DMS53 treated with DMSO at 0.1 percent for 48 hours (cell line): ENCODE measurements at regions not wholly inside any gene's neighbourhood (a gene's known extent, or its start where the extent isn't known, plus 50 kb on each side); places are given as distances from the start of the nearest gene placed in this dataset.
A peak's percentile ranks its signal among the peaks of the same experiment; 100 is the strongest.
"Not testable (repeated sequence)": the region's sequence is repeated elsewhere in the genome, so short reads cannot be mapped to it uniquely, and the experiment has no call there.

Experiments
- DNase-seq: peaks from one replicate; lab custom pipeline; 2025; ENCODE audit not compliant: unreplicated experiment; lab: John Stamatoyannopoulos, UW

DNA sequence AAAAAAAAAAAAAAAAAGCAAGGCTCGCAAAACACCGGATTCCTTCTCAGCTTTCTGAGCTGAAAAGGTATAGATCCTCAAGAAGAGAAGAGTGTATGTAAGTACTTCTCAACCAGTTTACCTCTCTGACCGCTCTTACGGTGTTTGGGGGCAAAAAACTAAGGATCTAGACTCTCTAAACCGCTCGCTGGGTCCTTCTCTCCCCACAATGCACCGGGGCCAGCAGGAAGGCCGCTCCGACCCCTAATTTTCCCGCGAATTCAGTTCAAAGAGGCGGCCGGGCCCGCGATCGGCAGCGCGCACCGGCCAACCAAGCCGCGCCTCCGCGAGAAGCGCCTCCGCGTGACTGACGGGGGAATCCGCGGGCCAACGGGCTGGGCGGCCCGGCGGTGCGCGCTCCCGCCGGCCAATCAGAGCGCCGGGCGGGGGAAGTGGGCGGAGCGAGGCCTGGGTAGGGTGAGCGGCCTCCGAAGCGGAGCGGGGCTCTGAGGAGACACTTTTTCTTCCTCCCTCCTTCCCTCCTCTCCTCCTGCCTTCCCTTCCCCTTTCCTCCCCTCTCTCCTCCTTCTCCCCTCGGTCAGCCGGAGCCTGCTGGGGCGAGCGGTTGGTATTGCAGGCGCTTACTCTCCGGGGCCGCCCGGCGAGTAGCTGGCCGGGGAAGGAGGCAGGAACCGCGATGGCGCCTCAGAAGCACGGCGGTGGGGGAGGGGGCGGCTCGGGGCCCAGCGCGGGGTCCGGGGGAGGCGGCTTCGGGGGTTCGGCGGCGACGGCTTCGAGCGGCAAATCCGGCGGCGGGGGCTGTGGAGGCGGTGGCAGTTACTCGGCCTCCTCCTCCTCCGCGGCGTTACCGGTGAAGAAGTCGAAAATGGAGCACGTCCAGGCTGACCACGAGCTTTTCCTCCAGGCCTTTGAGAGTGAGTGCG, 93.0 kb downstream of the CRLF3 start:
- peak; percentile 50 for DNase-seq

GRCh38 chr17:30730837-30731209, 93.7 kb downstream of the CRLF3 start:
- DNase-seq = not testable (repeated sequence)

GRCh38 chr17:30730171-30730836, 94.2 kb downstream of the CRLF3 start:
- not testable (repeated sequence) for DNase-seq

- DNase-seq = not testable (repeated sequence)
These were observed 94.9 kb downstream of the CRLF3 start for GRCh38 chr17:30729471-30730170.

DNA sequence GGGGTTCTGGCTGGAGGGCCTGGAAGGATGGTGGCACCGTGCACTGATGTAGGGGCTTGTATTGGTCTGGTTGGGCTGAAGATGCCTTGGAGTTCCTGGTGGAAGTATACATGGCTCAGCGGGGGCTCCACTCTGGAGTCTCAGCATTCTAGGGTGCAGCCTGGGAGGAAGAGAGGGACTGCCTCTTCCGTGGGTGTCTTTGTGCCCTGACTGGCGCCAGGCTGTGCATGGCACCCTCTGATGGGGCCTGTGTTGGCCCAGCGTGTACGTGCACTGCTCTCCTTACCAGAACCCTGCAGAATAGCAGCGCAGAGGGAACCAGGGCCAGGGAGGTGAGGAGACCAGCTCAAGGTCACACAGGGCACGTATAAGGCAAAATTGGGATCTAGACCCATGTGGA, 97.0 kb downstream of the CRLF3 start:
- not testable (repeated sequence) for DNase-seq

DNA sequence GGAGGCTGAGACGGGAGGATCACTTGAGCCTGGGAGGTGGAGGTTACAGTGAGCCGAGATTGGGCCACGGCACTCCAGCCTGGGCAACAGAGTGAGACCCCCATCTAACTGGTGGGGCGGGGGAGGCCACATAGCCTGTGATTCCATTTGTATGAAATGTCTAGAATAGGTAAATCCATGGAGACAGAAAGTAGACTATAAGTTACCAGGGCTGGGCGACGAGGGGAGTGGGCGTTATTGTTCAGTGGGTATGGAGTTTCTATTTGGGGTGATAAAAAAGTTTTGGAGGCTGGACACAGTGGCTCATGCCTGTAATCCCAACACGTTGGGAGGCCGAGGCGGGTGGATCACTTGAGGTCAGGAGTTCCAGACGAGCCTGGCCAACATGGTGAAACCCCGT, 97.8 kb downstream of the CRLF3 start:
- DNase-seq = not testable (repeated sequence)

- DNase-seq = not testable (repeated sequence)
These were observed 98.2 kb downstream of the CRLF3 start for GRCh38 chr17:30726310-30726709.

DNA sequence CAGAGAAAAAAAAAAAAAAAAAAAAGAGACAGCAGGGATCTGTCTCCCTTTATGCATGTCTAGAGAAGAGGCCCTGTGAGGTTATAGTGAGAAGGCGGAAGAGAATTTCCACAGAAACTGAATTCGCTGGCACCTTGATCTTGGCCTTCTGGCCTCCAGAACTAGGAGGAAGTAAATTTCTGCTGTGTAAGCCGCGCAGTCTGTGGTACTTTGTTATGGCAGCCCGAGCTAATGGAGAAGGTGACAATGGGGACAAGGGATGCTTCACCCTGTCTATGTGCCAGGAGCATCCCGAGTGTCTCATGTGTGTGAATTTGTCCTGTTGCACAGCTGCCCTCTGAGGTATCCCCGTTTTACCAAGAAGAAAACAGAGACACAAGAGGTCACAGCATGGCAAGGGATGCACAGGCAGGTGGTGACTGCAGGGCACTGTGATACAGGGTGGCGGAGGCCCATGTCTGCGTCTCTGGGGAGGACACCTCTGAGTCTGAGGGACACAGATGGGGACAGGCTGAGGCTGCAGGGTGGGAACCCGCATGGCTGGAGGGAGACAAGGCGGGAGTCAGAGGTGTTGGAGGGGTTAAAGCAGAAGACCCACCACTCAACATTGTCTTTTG, 100.3 kb downstream of the CRLF3 start:
- DNase-seq = not testable (repeated sequence)

DNA sequence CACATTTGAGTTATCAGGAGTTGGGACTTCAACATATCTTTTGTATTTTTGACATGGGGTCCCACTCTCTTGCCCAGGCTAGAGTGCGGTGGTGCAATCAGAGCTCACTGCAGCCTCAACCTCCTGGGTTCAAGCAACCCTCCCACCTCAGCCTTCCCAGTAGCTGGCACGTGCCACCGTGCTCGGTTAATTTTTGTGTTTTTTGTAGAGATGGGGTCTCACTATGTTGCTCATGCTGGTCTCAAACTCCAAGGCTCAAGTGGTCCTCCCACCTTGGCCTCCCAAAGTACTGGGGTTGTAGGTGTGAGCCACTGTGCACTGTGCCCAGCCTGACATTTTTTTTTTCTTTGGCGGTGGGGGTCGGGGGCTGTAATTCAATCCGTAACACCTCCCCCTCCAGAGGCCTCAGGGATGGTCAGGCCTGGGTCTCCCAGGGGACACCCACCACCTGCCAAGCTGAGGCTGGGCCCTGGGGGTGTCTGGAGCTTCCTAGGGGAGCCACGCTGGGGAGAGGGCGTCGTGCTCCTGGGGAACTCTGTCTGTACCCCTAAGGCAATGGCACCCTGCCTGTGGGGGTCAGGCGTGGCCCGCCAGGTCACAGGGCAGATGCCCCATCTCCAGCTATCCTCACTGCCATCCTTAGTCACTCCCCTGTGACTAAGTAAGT, 102.2 kb downstream of the CRLF3 start:
- DNase-seq = not testable (repeated sequence)

- not testable (repeated sequence) for DNase-seq
These were observed 103.5 kb downstream of the CRLF3 start for GRCh38 chr17:30720971-30721370.

- no peak for DNase-seq
These were observed 104.5 kb downstream of the CRLF3 start for GRCh38 chr17:30720013-30720471.

DNA sequence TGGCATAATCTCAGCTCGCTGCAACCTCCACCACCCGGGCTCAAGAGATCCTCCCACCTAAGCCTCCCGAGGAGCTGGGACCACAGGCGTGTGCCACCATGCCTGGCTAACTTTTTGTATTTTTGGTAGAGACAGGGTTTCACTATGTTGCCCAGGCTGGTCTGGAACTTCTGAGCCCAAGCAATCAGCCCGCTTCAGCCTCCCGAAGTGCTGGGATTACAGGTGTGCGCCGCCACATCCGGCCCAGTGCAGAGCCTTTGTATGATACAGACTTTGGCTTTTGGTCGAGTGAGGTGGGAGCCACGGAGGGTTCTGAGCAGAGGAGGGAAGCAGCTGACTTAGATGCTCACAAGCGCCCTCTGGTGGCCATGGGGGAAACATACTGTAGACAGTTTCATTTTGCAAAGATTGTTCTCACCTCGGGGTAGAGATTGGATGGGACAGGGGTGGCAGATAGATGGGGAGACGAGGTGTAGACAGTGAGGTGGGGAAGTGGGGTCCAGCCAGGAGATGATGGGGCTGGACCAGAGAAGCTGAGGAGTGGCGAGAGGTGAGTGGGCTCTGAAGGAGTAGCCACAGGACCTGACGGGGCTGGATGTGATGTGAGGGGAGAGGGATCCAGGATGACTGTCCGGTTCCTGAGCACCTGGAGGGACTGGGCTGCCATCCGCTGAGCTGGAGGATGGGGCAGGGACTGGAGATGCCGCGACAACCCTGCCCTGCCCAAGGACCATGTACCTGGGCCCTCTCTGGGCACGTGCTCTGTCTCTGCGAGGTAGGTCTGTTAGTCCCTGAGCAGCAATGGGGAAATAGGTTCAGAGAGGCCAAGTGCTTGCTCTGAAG, 105.1 kb downstream of the CRLF3 start:
- peak; percentile 4 for DNase-seq

GRCh38 chr17:30718691-30719090, 105.8 kb downstream of the CRLF3 start:
- DNase-seq = not testable (repeated sequence)

DNA sequence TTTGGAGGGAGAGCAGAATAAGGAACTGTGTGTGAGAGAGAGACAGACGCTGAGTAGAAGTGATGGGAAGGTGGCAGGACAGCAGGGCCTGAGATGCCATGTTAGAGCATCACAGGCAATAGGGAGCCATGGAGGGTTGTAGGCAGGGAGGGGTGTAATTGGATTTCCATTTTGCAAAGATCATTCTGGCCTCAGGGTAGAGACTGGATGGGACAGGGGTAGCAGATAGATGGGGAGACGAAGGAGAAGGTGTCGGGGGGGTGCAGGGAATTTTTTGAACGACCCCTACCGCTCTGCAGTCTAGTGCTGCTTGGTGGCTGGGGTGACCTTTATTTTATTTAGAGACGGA, 106.4 kb downstream of the CRLF3 start:
- DNase-seq = not testable (repeated sequence)

- DNase-seq = no peak
These were observed 107.0 kb downstream of the CRLF3 start for GRCh38 chr17:30717291-30718098.

DNA sequence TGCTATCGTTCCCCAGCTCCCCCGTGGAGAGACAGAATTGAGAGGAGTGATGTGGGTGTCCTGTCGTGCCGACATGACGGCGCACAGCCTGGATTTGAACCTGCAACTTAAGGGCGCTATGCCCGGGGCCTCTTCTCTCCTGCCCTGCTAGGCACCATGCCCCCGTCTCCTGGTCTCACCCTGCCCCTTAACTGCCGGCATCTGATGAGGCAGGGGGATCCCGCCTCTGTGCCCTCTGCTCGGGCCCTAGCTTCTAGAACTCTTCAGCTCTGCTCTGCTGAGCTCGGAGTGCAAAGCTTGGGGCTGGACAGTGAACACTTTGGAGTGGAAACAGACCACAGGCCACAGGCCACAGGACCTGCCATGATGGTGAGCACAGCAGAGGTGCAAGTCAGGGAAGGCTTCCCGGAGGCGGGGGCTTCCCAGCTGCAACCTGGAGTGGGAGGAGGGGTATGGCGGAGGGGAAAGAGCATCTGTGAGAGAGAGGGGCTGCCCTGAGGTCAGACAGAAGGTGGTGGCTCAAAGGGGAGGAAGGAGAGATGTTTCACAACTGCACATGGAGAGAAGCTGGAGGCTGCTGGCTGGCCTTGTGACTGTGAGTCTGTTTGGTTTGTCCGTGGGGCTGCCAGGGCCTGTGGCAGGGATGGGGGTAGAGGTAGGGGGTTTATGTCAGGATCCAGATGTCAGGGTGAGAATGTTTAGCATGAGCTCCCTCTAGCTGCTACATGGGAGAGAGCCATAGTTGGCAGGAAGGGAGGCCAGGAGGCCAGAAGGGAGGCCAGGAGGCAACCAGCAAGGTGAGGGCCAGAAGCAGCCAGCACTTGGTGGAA, 107.8 kb downstream of the CRLF3 start:
- DNase-seq = no peak

- DNase-seq = not testable (repeated sequence)
These were observed 109.5 kb downstream of the CRLF3 start for GRCh38 chr17:30714825-30715622.
